ENCODE measurements at regions not wholly inside any gene's neighbourhood (a gene's known extent, or its start where the extent isn't known, plus 50 kb on each side); places are given as distances from the start of the nearest gene placed in this dataset.

DNA sequence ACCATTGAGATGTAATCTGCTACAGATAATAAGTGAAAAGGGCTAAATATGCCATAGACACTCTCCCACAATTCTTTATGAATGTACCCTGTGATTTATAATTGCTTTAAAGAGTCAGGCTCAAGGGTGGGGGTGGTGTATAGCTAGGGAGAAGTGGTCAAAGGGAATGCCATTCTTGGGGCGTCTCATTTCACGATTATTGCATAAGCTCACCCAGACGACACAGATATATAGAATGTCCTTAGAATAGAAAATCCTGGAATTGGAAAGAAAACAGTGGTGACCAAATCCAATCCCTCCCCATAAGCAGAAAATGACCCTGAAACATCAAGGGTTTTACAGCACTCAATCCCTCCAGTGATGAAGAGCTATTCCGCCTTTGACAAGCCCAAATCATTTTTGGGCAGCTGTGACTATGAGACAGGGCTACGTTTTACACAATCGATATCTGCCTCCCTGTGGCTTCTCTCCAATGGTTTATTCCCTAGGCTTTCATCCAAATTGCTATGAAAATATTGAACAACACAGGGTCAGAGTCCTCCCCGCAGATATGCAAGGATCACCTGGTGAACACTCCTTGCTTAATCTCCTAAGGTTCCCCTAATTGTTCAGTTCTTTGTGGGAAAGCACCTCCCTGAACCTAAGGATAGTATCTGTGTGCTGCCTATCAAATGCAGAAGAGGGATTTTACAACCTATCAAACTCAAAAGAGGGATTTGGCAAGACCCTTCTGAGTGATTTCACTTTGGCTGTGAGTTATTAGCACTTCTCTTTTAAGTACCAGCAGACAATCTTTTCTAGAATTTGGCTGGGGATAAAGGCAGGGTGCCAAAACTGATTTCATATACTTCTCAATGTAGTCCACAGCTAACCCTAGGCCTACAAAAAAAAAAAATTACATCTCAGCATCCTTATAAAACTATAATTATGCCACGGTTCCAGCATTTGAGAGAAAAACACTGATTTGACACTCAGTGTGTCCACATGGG is 144.9 kb upstream of the CDH6 start:
- no peak for DNase-seq

DNA sequence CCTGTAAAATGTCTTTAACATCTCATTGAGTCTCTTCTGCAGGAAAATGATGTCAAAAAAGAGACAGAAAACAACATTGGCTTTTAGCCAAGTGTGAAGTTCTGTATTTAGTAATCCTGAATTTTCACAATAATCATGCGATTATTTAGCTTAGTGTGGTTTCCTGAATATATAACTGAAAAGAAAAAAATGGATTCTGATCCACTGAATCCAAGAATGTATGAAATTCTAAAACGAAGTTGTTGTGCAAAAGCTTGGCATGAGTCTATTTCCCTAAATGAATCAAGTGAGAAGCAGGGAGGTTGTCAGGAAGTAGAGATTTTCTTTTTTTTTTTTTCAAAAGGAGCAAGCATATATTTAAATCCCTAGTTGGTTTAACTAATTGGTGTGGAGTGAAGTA is 145.9 kb upstream of the CDH6 start:
- DNase-seq, result no peak

DNA sequence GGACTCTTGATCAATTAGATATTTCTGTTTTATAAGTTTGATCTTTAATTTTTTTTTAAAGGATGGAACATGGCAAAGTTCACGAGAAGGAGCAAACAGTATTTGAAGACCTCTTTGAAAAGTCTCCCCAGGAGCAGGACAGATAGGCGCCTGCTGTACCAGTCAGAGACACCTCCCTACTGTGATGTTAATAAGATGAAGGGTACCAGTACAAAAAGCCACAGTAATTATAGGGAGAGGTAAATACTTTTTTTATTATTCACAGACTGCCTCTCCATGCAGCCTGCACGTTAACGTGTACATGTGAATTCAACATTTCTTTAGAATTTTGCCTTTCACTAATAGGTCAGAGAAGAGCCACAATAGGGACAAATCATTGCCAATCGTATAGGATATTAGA is 146.5 kb upstream of the CDH6 start:
- no peak for DNase-seq

DNA sequence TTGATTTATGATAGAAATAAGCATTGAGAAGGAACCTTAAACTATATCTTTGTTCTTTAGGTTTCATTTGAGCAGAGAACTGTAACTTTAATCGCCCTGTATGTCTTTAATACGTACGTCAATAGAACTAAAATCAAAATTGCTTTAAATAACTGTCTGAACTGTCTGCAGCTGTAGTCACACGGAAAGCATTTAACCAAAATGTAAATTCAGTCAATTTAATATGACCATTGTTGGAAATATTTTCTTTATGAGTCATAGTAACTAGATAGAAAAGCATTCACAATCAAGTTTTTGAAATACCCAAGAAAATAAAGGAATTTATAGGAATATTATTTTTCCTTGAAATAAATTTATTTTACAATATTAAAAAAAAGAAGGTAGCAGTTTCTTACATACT is 157.1 kb upstream of the CDH6 start:
- no peak for DNase-seq

DNA sequence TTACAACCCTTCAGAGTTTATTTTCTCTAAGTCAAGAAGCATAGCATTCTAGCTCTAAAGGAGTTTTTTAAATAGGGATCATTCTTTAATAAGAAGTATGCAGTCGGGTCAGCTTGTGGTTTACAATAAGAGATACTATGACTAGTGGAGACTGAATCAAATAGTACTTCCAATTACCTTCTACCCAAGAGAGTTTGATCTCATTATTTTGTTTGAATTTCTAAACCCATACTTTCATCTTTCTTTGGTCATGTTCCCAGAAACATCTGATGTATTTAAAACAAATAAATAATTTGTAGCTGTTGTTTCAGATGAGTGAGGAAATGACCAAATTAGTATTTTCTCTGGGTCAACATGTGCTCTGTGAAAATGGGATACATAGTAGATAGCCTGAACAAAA is 160.2 kb upstream of the CDH6 start:
- DNase-seq, result no peak

DNA sequence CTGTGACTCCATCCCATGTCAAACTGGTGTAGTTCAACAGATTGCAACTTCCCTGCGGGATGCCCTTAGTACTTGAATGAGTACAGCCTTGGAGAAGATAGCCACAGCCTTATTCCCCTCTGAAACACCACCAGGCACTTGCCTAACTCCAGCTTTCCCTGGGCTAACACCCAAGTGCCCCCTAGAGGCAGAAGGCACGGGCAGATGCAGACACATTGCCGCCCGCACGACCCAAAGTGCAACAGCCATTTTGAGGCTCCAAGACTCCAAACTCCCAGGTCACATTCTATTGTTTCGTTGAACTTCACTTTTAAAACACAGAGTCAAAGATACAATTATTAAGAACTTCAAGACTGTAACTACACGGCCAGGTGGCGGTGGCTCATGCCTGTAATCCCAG is 163.6 kb upstream of the CDH6 start:
- DNase-seq, result no peak

DNA sequence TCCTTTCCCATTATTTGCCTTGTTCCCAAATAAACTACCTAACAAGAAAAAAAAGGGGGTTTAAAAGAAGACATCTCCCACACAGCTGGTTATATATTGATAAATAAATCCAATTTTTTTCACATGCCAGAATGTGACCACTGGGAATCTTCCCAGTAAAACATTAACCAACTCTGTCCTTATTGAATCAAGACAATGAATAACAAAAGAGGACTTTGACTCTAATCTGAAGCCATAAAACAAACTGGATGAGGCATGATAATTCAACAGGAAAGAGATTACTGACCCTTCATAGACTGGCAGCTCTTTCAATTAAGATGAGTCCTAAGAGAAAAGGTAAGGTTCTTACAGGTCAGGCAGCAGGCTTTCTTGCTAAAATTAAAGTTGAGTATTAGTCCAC is 165.8 kb upstream of the CDH6 start:
- peak; percentile 29 for DNase-seq

DNA sequence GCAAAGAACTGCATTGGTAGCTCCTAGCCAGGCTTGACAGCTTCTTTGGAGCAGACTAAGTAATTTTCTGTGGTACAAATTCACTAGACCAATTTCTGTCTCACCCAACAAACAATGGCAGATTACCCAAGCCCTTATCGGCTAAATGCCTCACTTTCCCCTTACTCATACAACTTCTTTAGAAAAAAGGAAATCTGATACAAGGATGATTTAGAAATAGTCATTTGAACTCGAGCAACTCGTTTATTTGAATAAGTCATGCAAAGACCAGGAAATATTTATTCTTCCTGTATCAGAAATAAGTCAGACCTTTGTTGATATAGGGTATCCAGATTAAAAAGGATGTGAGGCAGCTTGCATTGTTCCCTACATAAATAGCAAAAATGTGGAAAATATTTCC is 170.4 kb upstream of the CDH6 start:
- no peak for DNase-seq

DNA sequence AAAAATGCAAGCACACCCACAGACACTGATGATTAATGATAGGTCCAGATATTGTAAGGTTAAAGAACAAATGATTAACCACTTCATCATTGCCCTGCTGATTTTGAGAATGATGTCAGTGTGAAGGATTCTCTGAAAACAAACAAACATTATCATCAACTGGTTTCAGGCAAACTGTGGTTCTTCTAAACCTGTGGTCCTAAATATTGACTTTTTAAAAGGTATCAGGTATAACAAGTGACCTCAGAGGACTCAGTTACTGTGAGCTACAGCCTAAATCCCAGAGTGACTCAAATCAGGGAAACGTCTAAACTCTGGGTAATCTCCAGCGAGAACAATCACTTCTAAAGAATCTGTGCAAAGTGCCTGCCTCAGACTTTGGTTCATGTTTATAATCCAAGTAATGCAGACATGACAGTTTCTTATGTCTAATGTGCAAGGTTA is 172.3 kb upstream of the CDH6 start:
- DNase-seq, result no peak

DNA sequence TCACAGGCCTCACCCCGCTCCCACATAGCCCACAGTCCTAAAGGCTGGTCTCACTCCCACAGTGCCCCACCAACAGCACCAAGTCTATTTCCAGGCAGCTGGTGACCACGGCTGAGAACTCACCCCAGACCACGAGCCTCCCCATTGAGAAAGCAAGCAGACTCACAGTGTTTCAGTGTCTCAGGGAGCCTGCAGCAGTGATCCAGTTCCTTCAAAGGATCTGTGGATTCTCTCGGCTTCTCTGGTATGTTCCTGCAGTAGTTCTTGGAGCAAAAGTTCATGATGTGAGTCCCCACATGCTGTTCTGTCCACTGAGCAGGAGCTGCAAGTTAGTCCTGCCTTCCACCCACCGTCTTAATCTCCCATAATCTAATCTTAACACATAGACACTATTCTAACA is 185.3 kb upstream of the CDH6 start:
- DNase-seq, result no peak

DNA sequence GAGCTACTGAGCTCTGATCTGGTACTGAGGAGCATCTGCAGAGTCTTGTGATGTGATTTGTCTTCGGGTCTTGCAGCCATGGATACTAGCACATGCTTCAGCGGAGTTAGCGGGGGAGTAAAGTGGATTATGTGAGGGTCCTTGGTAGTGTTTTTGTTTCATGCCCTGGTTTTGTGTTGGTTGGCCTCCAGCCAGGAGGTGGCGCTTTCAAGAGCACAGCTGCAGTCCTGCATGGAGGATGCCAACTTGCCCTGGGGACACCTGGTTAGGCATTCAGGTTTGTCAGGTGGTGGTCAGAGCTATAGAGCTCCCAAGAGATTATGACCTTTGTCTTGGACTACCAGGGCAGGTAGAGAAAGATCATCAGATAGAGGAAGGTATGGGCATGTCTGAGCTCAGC is 185.8 kb upstream of the CDH6 start:
- DNase-seq, result no peak

DNA sequence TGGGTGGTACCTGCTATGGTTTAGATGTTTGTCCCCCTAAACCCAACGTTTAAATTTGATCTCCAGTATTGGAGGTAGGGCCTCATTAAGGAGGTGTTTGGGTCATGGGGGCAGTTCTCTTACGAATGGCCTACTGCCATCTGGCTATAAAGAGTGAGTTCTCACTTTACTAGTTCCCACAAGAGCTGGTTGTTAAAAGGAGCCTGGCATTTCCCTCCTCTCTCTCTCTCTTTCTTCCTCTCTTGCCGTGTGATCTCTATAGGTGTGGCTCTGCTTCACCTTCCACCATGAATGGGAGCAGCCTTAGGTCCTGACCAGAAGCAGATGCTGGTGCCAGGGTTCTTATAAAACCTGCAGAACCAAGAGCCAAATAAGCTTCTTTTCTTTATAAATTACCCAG is 193.2 kb upstream of the CDH6 start:
- DNase-seq, result no peak

DNA sequence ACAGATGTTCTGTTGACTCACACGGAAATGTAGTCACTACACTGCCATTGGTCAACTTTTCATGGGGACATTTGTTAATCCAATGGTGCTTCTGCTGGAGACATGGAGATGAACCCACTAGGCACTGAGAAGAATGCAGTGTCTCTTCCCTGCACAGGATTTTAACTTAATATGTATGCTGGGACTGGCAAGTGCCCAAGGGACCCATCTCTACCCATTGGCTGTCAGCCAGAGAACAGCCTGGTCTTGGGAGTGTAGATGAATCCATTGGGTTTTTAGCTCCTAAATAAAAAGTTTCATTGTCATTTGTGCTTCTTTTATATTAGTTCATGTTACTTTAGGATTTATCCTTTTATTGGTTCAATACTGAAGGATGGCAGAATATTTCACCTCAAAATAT is 195.8 kb upstream of the CDH6 start:
- DNase-seq, result no peak

DNA sequence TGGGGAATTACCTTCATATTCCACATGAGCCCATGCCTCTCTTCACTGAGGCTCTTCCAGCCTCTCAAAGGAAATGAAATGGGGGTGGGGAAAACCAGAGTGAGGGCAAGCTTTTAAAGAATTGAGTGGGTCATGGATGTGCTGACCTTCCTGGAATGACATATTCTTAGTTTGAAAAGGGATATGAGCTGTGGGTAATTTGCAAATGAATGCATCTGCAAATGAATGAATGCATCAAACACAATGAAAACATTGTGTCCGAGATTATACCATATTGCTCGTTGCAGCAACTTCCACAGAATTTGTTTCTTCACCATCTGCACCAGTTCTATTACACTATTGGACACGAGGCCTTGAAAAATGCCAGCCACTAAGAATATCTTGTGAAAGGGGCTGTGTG is 198.6 kb upstream of the CDH6 start:
- DNase-seq, result no peak

DNA sequence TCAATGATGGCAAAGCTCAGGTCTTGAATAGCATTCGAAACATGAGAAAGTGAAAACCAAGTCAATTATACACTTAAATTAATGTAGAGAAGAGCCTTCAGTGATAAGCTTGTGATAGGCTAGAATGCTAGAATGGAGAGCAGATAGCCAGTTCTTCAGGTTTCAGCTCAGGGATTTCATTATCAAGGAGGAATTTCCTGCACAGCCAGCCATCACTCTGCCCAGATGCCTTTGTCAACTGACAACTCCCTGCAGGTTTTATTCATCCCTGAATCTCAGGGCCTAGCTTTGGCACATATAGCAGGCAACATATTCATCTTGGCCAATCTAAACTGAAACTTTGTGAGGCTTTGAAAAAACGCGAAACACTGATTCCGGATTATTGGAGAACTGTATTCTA is 199.3 kb upstream of the CDH6 start:
- no peak for DNase-seq

DNA sequence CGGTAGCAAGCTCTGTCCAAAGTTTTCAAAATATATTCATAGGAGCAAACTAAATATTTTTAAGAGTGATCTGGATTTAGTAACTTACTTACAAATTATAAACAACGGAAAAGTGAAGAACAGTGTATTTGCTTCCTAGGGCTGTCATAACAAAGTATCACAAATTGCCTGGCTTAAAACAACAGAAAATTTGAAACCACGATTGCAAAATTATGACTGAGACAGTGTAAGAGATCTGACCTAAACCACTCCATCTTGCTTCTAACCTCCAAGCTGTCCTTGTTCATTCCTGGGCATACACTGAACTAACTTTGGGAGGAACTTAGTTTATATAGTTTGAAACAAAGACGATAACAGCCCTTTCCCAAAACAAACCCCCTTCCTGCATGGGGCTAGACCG is 202.0 kb upstream of the CDH6 start:
- no peak for DNase-seq

DNA sequence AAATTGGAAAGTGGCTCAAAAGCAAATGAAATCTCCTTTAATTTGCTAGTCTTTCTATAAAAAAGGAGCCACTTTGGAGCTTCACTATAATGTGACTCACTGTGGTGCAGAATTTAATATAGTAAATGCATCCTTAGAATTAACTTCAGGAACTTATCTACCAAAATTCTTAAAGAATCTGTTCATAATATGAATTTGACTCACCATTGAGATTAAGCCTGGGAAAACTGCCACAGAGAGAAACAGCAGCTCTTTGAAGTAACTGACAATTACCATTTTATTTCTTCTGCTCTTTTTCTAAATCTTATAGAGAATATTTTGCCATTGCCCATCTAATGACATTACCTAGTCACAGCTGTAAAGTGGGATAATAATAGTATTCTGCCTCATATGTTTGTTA is 211.9 kb upstream of the CDH6 start:
- no peak for DNase-seq

DNA sequence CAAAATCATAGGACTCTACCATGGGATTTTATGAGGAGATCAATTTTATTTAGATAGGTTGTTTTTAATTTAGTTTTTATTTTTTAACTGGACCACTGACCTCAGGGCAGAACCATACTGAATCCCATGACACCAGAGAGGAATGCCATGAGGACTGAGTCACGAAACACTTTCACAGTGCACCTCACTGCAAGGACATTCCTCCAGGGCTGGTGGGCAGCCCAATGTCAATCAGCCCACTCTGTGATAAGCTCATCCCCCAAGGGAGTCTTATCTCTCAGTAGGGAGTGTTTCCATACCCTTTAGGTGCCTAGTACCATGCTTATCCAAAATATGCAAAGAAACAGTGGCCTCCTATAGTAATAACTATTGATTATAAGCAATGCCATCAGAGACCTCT is 224.5 kb upstream of the CDH6 start:
- DNase-seq, result no peak

DNA sequence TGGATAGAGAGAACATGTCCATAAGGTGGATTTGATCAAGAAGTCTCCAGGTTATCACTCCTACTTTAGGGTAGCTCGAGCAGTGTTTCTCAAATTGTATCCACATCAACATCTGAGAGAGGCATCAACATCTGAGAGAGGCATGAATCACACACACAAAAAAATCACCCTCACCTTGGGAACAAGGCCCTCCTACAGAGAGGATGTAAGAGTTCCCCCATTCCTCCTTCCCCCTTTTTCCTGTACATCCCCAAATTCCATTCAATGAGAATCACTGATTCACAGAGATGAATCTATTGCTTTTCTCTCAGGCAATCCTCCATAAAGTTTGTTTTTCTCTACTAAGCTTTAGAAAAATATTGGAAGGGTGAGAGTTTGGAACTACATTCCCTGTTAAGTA is 233.4 kb upstream of the CDH6 start:
- no peak for DNase-seq

DNA sequence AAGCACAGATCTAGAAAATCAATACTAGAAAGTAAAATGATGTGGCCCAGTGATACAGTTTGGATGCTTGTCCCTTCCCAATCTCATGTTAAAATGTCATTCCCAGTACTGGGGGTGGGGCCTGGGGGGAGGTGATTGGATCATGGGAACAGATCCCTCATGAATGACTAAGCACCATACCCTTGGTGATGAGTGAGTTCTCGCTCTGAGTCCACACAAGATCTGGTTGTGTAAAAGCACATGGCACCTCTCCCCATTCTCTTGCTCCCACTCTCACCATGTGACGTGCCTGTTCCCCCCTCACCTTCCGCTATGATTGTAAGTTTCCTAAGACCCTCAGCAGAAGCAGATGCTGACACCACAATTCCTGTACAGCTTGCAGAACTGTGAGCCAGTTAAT is 234.2 kb upstream of the CDH6 start:
- no peak for DNase-seq

DNA sequence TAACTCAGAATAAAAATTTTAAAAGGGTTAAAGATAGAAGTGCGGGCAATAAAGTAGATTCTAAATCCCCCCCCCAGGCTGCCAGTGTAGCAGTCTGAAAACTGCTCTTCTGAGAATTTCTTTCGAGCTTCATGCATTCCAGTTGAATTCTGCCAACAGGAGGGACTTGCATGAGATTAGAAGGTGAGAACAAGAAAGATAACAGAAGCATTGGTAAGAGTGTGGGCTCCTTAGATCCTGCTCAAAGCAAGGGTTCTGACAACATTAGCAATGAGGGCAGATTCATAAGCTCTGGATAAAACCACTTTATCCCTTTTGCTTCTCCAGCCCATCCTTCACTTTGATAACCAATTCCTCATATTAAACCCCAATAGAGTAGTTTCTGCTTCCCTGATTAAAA is 235.9 kb upstream of the CDH6 start:
- no peak for DNase-seq

DNA sequence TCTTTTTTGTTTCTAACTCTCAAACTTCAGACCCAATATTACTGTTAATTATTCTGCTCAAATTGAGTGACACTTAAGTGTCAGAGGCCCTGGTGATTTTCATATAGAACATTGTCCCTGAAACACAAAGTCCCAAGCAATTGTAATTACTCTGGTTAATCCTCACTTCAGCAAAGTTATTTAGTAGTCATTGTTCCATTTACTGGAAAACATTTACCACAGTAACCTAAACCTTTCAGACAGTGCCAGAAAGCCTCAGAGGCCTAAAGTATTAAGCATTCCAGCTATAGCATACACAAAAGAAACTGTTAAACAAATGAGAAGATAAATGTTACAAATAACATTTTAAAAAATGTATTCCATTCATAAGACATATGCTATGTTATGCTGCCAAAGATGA is 237.2 kb upstream of the CDH6 start:
- DNase-seq, result no peak

DNA sequence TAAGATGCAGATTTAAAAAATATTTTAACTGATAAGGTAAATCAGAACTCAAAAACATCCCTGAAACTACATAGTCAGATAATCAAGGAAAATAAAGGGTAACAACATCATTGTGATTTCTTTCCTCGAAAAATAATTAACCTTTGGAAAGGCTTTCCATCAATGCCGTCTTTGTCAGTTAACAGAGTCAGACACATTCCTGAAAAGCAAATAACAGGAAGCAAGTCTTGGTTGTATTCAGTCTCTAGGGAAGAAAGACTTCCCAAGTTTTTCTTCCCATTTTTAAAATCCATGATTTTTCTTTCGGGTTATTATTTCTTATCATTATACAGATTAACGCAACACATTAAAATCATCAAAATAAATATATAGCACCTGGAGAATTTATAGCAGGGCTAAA is 256.4 kb upstream of the CDH6 start:
- no peak for DNase-seq

DNA sequence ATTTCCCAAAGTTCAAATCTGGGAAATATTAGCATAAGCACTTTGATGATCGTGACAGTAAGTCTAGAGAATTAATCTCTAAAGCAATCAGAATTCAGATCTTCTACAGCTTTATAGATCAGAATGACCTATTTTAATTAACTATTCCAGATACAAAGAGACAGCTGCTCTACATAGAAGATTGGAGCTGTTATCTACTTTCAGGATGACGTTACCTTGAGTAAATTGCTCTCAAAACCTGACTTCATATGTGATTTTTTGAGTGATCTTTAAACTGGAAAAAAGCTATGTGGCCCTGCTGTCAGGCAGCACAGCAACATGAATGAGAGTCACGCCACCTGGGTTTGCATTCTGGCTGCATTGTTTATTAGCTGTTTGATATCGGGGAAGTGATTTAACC is 259.9 kb upstream of the CDH6 start:
- DNase-seq, result no peak
